SK-N-MC (cell line): ENCODE measurements at regions not wholly inside any gene's neighbourhood (a gene's known extent, or its start where the extent isn't known, plus 50 kb on each side); places are given as distances from the start of the nearest gene placed in this dataset.

ENCODE experiments used
- EZH2 ChIP-seq: fragments of 200-600 bp; sonication (generic); IDR thresholded peaks from one replicate; pipeline ENCODE4 v1.6.1; 2017; ENCODE audit warnings: antibody characterized with exemption
- POLR2AphosphoS5 ChIP-seq: IDR thresholded peaks from 2 replicates; pipeline ENCODE4 v1.6.1; 2012; ENCODE audit warnings: mild to moderate bottlenecking, low read depth, low read length, borderline replicate concordance

- no peak for TF ChIP-seq EZH2
- no peak for TF ChIP-seq POLR2AphosphoS5
These were observed 71.4 kb upstream of the WDR41 start for GRCh38 chr5:77563475-77563874.
